Keratinocyte (primary cell): ENCODE measurements at regions not wholly inside any gene's neighbourhood (a gene's known extent, or its start where the extent isn't known, plus 50 kb on each side); places are given as distances from the start of the nearest gene placed in this dataset.

Experiments
- CTCF ChIP-seq, 3 experiments: IDR thresholded peaks in 1 of 3; conservative IDR thresholded peaks in 1 of 3; optimal IDR thresholded peaks in 1 of 3; 2 replicates in 2 of 3; 3 replicates in 1 of 3; pipeline versions ENCODE3 to v1.5.1; 2011; ENCODE audit warnings: low read length in 3 of 3, mild to moderate bottlenecking in 3 of 3, moderate library complexity in 2 of 3, control low read depth in 1 of 3, inconsistent platforms in 1 of 3; ENCODE audit not compliant: insufficient read depth in 2 of 3; ENCODE audit errors: extremely low read depth in 1 of 3
- EZH2 ChIP-seq: IDR thresholded peaks from one replicate; pipeline ENCODE4 v1.6.1; 2012; ENCODE audit warnings: inconsistent platforms, mild to moderate bottlenecking, low read length, moderate library complexity

- TF ChIP-seq CTCF (optimal IDR thresholded peaks at IDR 0.05 in 1 of 3, IDR thresholded peaks at IDR 0.05 in 1 of 3, conservative IDR thresholded peaks at IDR 0.05 in 1 of 3; ENCODE audit: extremely low read depth in 1 of 3, insufficient read depth in 2 of 3, low read length in 3 of 3): no peak
- TF ChIP-seq EZH2: no peak
Measured at GRCh38 chr17:69620363-69620762, 205.9 kb downstream of the MAP2K6 start.
